Keratinocyte (primary cell): ENCODE measurements at regions not wholly inside any gene's neighbourhood (a gene's known extent, or its start where the extent isn't known, plus 50 kb on each side); places are given as distances from the start of the nearest gene placed in this dataset.
A peak's percentile ranks its signal among the peaks of the same experiment; 100 is the strongest.

Source experiments
- DNase-seq: peaks from one replicate; pipeline ENCODE4 v3.0.0-alpha.2; 2011; ENCODE audit warnings: low read depth, missing footprints, low spot score
- FAIRE-seq: peaks from 2 replicates; lab custom pipeline; 2011; peaks lifted over from hg19 to GRCh38; lab: Jason Lieb, UNC
- H2AFZ ChIP-seq: 2 replicates; pipeline ENCODE4 v1.6.0; 2012; ENCODE audit warnings: low read length, control low read depth, inconsistent platforms; ENCODE audit not compliant: control insufficient read depth
- H3K27ac ChIP-seq: 2 replicates; pipeline ENCODE4 v1.5.1; 2011; ENCODE audit warnings: low read length; ENCODE audit not compliant: control insufficient read depth, insufficient read depth
- H3K27me3 ChIP-seq: 3 replicates; pipeline ENCODE4 v1.6.0; 2011; ENCODE audit warnings: low read length; ENCODE audit not compliant: control insufficient read depth, insufficient read depth; ENCODE audit errors: extremely low read depth
- H3K36me3 ChIP-seq, 2 experiments: 2 replicates in 1 of 2; 3 replicates in 1 of 2; pipeline ENCODE4 v1.5.1; 2011; ENCODE audit warnings: low read length in 2 of 2, mild to moderate bottlenecking in 1 of 2; ENCODE audit not compliant: control insufficient read depth in 2 of 2, insufficient read depth in 2 of 2; ENCODE audit errors: extremely low read depth in 1 of 2
- H3K4me1 ChIP-seq: 3 replicates; pipeline ENCODE4 v1.5.1; 2011; ENCODE audit warnings: low read length; ENCODE audit not compliant: control insufficient read depth, insufficient read depth; ENCODE audit errors: extremely low read depth
- H3K4me2 ChIP-seq: 3 replicates; pipeline ENCODE4 v1.6.0; 2011; ENCODE audit warnings: low read depth, low read length; ENCODE audit not compliant: control insufficient read depth, insufficient read depth; ENCODE audit errors: extremely low read depth
- H3K4me3 ChIP-seq, 3 experiments: fragments of 200-600 bp in 1 of 3; sonication (generic) in 1 of 3; 2 replicates in 2 of 3; 3 replicates in 1 of 3; pipeline ENCODE4 v1.5.1; 2011 to 2016; ENCODE audit warnings: low read length in 3 of 3, mild to moderate bottlenecking in 3 of 3, control low read depth in 2 of 3, inconsistent platforms in 1 of 3, low read depth in 1 of 3, mixed read lengths in 1 of 3, mixed run types in 1 of 3, moderate library complexity in 1 of 3; ENCODE audit not compliant: control insufficient read depth in 2 of 3, insufficient read depth in 2 of 3; ENCODE audit errors: extremely low read depth in 1 of 3
- H3K79me2 ChIP-seq: 2 replicates; pipeline ENCODE4 v1.6.0; 2012; ENCODE audit warnings: low read length; ENCODE audit not compliant: control insufficient read depth, insufficient read depth
- H3K9ac ChIP-seq: 3 replicates; pipeline ENCODE4 v1.6.0; 2011; ENCODE audit warnings: low read length; ENCODE audit not compliant: control insufficient read depth, insufficient read depth; ENCODE audit errors: extremely low read depth
- H3K9me1 ChIP-seq: 3 replicates; pipeline ENCODE4 v1.6.0; 2011; ENCODE audit warnings: low read length; ENCODE audit not compliant: control insufficient read depth, insufficient read depth; ENCODE audit errors: extremely low read depth
- H3K9me3 ChIP-seq: 2 replicates; pipeline ENCODE4 v1.5.1; 2012; ENCODE audit warnings: low read depth, low read length; ENCODE audit not compliant: control insufficient read depth
- H4K20me1 ChIP-seq: 3 replicates; pipeline ENCODE4 v1.6.0; 2011; ENCODE audit warnings: low read length; ENCODE audit not compliant: control insufficient read depth, insufficient read depth; ENCODE audit errors: extremely low read depth
- CTCF ChIP-seq, 3 experiments: IDR thresholded peaks in 1 of 3; conservative IDR thresholded peaks in 1 of 3; optimal IDR thresholded peaks in 1 of 3; 2 replicates in 2 of 3; 3 replicates in 1 of 3; pipeline versions ENCODE3 to v1.5.1; 2011; ENCODE audit warnings: low read length in 3 of 3, mild to moderate bottlenecking in 3 of 3, moderate library complexity in 2 of 3, control low read depth in 1 of 3, inconsistent platforms in 1 of 3; ENCODE audit not compliant: insufficient read depth in 2 of 3; ENCODE audit errors: extremely low read depth in 1 of 3
- EZH2 ChIP-seq: IDR thresholded peaks from one replicate; pipeline ENCODE4 v1.6.1; 2012; ENCODE audit warnings: inconsistent platforms, mild to moderate bottlenecking, low read length, moderate library complexity
- dilution Hi-C: fragments of 300-500 bp; cut with MboI; formaldehyde crosslinking; loops from one replicate; pipeline ENCODE4 v1.7.0; 2020; ENCODE audit warnings: low sequenced_read_pairs; ENCODE audit not compliant: extremely low pct_ligation_motif_present

GRCh38 chr4:54539500-54540029 is 118.2 kb upstream of the KIT start:
- H4K20me1 ChIP-seq = no peaks in the 10 kb centered on the region
- H3K4me2 ChIP-seq = peak overlapping the region; percentile 89
- no peaks in the 10 kb centered on the region for H3K79me2 ChIP-seq
- FAIRE-seq (peak; percentile 59), DNase-seq (no peak)
- peak overlapping the region; percentile 17 to 69 (median 63) for H3K4me3 ChIP-seq
- no peaks in the 10 kb centered on the region for H3K9me1 ChIP-seq
- H3K4me1 ChIP-seq = peaks cover 7% of the 10 kb centered on the region
- no peaks in the 10 kb centered on the region for H3K27me3 ChIP-seq
- TF ChIP-seq CTCF (optimal IDR thresholded peaks at IDR 0.05 in 1 of 3, IDR thresholded peaks at IDR 0.05 in 1 of 3, conservative IDR thresholded peaks at IDR 0.05 in 1 of 3; ENCODE audit: extremely low read depth in 1 of 3, insufficient read depth in 2 of 3, low read length in 3 of 3) = no peak
- TF ChIP-seq EZH2 = no peak
- peak overlapping the region; percentile 85 for H2AFZ ChIP-seq
- dilution Hi-C loops = no loop called here
- no peak overlapping the region for H3K27ac ChIP-seq
- H3K9ac ChIP-seq = peak overlapping the region; percentile 22
- no peaks in the 10 kb centered on the region for H3K9me3 ChIP-seq
- no peaks in the 10 kb centered on the region for H3K36me3 ChIP-seq

GRCh38 chr4:54540931-54541330 is 116.8 kb upstream of the KIT start:
- no peaks in the 10 kb centered on the region for H3K36me3 ChIP-seq
- H3K27me3 ChIP-seq = no peaks in the 10 kb centered on the region

More at GRCh38 chr4:54540931-54541330, 116.8 kb upstream of the KIT start:
- H3K27ac ChIP-seq = no peak overlapping the region
- H3K4me3 ChIP-seq = no peak overlapping the region
- no peaks in the 10 kb centered on the region for H3K9me3 ChIP-seq
- no peak overlapping the region for H3K4me2 ChIP-seq
- dilution Hi-C loops = no loop called here
- FAIRE-seq (no peak), DNase-seq (no peak)
- H2AFZ ChIP-seq = no peak overlapping the region
- no peaks in the 10 kb centered on the region for H3K9me1 ChIP-seq
- H3K79me2 ChIP-seq = no peaks in the 10 kb centered on the region
- no peaks in the 10 kb centered on the region for H4K20me1 ChIP-seq
- H3K4me1 ChIP-seq = peaks cover 17% of the 10 kb centered on the region
- no peak overlapping the region for H3K9ac ChIP-seq
- no peak for TF ChIP-seq EZH2
- TF ChIP-seq CTCF (optimal IDR thresholded peaks at IDR 0.05 in 1 of 3, IDR thresholded peaks at IDR 0.05 in 1 of 3, conservative IDR thresholded peaks at IDR 0.05 in 1 of 3; ENCODE audit: extremely low read depth in 1 of 3, insufficient read depth in 2 of 3, low read length in 3 of 3) = no peak
